Mesothelial cell of epicardium (in vitro differentiated cells): ENCODE measurements at regions not wholly inside any gene's neighbourhood (a gene's known extent, or its start where the extent isn't known, plus 50 kb on each side); places are given as distances from the start of the nearest gene placed in this dataset.

Experiments used
- DNase-seq, 2 experiments: peaks; one replicate each; pipeline ENCODE4 v3.0.0; 2021; ENCODE audit warnings: low spot score in 2 of 2; ENCODE audit not compliant: unreplicated experiment in 2 of 2
- H3K27ac Mint-ChIP-seq: 2 replicates; pipeline ENCODE4 v1.8.0; 2021; ENCODE audit warnings: mixed read lengths
- H3K27me3 Mint-ChIP-seq: 2 replicates; pipeline ENCODE4 v1.8.0; 2021; ENCODE audit warnings: low read depth, mixed read lengths
- H3K36me3 Mint-ChIP-seq: 2 replicates; pipeline ENCODE4 v1.8.0; 2021; ENCODE audit warnings: mixed read lengths
- H3K4me1 Mint-ChIP-seq: 2 replicates; pipeline ENCODE4 v1.8.0; 2021; ENCODE audit warnings: mixed read lengths
- H3K4me3 Mint-ChIP-seq: 2 replicates; pipeline ENCODE4 v1.8.0; 2021; ENCODE audit warnings: mild to moderate bottlenecking, moderate library complexity, mixed read lengths
- H3K9me3 Mint-ChIP-seq: 2 replicates; pipeline ENCODE4 v1.8.0; 2021; ENCODE audit warnings: mixed read lengths
- TF ChIP-seq, protein P1 (sequence below): fragments of 200-600 bp; sonication (generic); IDR thresholded peaks from one replicate; pipeline ENCODE4 v1.5.0; 2021; ENCODE audit warnings: antibody characterized with exemption; ENCODE audit not compliant: unreplicated experiment

GRCh38 chr14:87170179-87170578 is 822.8 kb downstream of the GALC start:
- H3K27me3 Mint-ChIP-seq, result no peaks in the 10 kb centered on the region
- TF ChIP-seq, protein P1, sequence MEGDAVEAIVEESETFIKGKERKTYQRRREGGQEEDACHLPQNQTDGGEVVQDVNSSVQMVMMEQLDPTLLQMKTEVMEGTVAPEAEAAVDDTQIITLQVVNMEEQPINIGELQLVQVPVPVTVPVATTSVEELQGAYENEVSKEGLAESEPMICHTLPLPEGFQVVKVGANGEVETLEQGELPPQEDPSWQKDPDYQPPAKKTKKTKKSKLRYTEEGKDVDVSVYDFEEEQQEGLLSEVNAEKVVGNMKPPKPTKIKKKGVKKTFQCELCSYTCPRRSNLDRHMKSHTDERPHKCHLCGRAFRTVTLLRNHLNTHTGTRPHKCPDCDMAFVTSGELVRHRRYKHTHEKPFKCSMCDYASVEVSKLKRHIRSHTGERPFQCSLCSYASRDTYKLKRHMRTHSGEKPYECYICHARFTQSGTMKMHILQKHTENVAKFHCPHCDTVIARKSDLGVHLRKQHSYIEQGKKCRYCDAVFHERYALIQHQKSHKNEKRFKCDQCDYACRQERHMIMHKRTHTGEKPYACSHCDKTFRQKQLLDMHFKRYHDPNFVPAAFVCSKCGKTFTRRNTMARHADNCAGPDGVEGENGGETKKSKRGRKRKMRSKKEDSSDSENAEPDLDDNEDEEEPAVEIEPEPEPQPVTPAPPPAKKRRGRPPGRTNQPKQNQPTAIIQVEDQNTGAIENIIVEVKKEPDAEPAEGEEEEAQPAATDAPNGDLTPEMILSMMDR, result no peak
- H3K4me1 Mint-ChIP-seq, result peaks cover 4% of the 10 kb centered on the region
- H3K4me3 Mint-ChIP-seq, result no peak overlapping the region
- no peak for DNase-seq
- peaks cover 6% of the 10 kb centered on the region for H3K9me3 Mint-ChIP-seq
- no peaks in the 10 kb centered on the region for H3K36me3 Mint-ChIP-seq
- H3K27ac Mint-ChIP-seq, result no peak overlapping the region

- H3K4me3 Mint-ChIP-seq, result no peak overlapping the region
- peaks cover 6% of the 10 kb centered on the region for H3K9me3 Mint-ChIP-seq
- no peaks in the 10 kb centered on the region for H3K27me3 Mint-ChIP-seq
- TF ChIP-seq, protein P1, result no peak
- H3K27ac Mint-ChIP-seq, result no peak overlapping the region
- no peak for DNase-seq
- no peaks in the 10 kb centered on the region for H3K36me3 Mint-ChIP-seq
- no peaks in the 10 kb centered on the region for H3K4me1 Mint-ChIP-seq
Observed at GRCh38 chr14:87169362-87169761, 823.6 kb downstream of the GALC start.

DNA sequence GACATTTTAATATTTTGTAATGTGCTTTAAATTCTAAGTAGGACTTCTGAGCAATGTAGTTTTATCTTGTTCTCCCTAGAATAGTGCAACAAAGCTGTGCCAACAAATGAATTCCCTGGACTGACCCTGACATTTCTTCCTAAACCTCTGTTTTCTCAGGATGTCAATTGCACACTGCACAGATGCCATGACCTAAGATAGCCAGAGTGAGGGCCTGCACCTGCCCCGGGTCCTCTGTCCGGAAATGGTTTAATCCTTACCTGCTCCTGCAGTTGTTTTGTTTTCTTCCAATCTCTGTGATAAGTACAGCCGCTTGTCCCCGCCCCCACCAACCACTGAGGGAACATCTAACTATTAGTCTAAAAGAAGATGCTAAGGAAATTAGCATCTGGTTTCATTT is 831.5 kb downstream of the GALC start:
- H3K9me3 Mint-ChIP-seq, result peaks cover 3% of the 10 kb centered on the region
- H3K27ac Mint-ChIP-seq, result peak overlapping the region; percentile 37
- H3K4me3 Mint-ChIP-seq, result no peak overlapping the region
- no peaks in the 10 kb centered on the region for H3K27me3 Mint-ChIP-seq
- peaks cover 12% of the 10 kb centered on the region for H3K4me1 Mint-ChIP-seq
- DNase-seq, result no peak
- TF ChIP-seq, protein P1, result no peak
- H3K36me3 Mint-ChIP-seq, result no peaks in the 10 kb centered on the region

DNA sequence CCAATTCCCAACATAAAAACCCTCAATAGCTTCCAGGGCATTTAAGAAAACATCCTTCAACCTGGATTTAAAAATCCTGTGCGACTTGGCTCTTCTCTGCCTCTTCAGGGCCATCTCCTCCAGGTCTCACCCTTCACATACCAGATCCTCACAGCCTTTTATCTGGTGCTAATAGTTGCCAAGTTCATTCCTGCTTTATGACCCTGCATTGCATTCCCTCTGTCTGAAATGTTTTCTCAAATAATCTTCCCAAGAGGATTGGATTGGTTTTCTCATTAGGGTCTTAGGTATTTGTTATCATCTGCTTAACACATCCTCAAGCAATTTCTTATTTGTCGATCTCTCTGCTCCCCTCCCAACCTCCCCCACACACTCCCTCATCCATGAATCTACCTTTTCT is 832.0 kb downstream of the GALC start:
- Mint-ChIP-seq H3K27me3 (no peaks in the 10 kb centered on the region), H3K27ac (peak overlapping the region; percentile 37), H3K9me3 (peaks cover 3% of the 10 kb centered on the region)

DNA sequence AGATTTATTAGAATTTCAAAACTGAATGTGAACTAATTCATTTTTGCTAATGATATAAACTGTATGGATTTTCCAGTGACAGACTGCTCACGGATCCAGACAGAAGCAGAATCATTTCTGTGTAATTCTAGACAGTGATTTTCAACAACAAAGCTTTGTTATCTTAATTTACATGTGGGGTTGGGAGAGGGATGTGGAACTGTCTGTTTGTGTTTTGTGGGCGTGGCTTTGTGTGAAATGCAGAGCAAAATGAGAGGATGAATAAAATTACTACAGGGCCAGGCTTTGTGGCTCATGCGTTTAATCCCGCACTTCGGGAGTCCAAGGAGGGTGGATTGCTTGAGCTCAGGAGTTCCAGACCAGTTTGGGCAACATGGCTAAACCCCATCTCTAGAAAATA is 834.7 kb downstream of the GALC start:
- Mint-ChIP-seq H3K36me3 (no peaks in the 10 kb centered on the region), H3K4me1 (peaks cover 22% of the 10 kb centered on the region), H3K9me3 (peaks cover 3% of the 10 kb centered on the region), H3K27me3 (no peaks in the 10 kb centered on the region), H3K4me3 (no peak overlapping the region), H3K27ac (no peak overlapping the region)
- DNase-seq, result no peak
- TF ChIP-seq, protein P1, result no peak

More for the DNA sequence above, 832.0 kb downstream of the GALC start:
- Mint-ChIP-seq H3K4me3 (no peak overlapping the region), H3K36me3 (no peaks in the 10 kb centered on the region), H3K4me1 (peaks cover 14% of the 10 kb centered on the region)
- TF ChIP-seq, protein P1, result no peak
- DNase-seq, result no peak

DNA sequence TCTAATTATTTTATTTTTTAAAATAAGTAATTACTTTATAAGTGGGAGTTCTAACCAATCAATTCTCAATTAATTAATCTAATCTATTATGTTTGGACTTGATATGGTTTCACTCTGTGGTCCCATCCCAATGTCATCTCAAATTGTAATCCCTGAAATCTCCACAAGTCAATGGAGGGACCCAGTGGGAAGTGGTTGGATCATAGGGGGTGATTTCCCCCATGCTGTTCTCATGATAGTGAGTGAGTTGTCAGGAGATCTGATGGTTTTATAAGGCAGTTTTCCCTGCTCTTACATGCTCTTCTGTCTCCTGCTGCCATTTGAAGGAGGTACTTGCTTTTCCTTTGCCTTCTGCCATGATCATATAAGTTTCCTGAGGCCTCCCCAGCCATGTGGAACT is 836.1 kb downstream of the GALC start:
- H3K36me3 Mint-ChIP-seq, result no peaks in the 10 kb centered on the region
- no peak for DNase-seq

More for the DNA sequence above, 836.1 kb downstream of the GALC start:
- H3K27ac Mint-ChIP-seq, result no peak overlapping the region
- peaks cover 3% of the 10 kb centered on the region for H3K9me3 Mint-ChIP-seq
- TF ChIP-seq, protein P1, result no peak
- peaks cover 33% of the 10 kb centered on the region for H3K4me1 Mint-ChIP-seq
- H3K4me3 Mint-ChIP-seq, result no peak overlapping the region
- no peaks in the 10 kb centered on the region for H3K27me3 Mint-ChIP-seq
